Limb (tissue), 2 donors: ENCODE measurements at regions not wholly inside any gene's neighbourhood (a gene's known extent, or its start where the extent isn't known, plus 50 kb on each side); places are given as distances from the start of the nearest gene placed in this dataset.

ENCODE experiments used
- DNase-seq, 2 donors: peaks; one replicate each; pipeline ENCODE4 v3.0.0-alpha.2; 2016; ENCODE audit errors: extremely low spot score in 2 of 2

DNA sequence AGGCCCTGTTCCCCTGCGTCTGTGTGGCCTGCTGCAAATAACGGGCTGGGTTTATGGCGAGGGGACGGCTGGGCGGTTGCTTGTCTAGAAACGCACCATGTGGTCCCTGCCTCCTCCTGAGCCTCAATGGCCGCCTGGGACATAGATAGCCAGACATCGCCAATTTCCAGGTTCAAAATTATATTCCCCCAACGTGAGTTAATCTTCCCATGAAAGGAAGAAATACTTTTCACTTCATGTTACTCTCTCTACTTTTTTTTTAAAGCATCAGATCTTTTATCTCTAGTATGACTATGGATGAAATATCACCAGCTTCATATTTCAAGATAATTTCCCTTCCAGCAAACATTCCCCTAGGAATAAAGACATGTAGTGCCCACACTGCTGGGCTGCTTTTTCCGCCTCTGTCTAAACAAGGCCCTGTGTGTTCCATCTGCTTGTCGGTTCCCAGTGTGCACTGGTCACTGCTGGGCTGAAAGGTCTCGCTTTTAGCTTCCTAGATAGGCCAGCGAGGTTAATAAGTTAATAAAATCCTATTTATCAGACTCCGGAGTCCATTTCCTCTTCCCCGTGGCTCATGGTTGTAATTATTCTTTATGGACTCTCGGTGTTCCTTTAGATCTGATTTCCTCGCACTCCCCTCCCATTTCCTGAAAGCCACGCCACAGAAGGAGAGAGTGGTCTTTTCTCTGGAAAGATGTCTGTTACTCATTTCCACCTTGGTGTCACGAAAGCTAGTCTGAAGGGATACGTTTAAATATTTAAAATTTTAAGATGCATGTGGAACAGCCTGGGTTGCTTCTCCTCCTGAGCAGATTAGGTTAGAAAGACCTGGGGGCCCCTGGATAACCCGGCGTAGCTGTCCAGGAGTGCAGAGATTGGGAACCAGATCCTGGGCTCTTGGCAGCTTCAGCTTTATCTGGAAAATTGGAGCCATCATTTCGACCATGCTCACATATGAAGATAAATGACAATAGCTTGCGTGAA is 196.6 kb upstream of the COPS8 start:
- peak in 1 of 2 donors; percentile 56 for DNase-seq

- no peak for DNase-seq
These were observed 195.6 kb upstream of the COPS8 start for GRCh38 chr2:236889791-236890704.

DNA sequence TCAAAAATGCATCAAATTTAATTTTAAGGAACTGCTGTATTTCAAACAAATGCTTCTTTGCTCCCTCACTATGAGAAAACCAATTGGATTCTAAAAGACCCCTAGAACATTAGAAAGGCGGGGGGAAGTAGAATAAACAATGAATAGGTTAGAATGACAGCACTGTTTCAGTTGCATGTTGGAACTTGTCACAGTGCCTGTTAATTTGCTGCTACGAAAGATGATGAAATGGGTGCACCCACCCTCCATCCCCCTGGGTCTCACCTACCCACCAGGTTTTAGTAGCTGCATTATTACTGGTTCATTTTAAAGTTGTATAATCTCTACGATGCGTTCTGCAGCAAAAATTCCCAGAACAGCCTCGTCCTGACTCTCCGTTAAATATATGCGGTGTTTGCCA is 193.0 kb upstream of the COPS8 start:
- DNase-seq = no peak

GRCh38 chr2:236894791-236895190 is 190.9 kb upstream of the COPS8 start:
- DNase-seq = no peak

DNA sequence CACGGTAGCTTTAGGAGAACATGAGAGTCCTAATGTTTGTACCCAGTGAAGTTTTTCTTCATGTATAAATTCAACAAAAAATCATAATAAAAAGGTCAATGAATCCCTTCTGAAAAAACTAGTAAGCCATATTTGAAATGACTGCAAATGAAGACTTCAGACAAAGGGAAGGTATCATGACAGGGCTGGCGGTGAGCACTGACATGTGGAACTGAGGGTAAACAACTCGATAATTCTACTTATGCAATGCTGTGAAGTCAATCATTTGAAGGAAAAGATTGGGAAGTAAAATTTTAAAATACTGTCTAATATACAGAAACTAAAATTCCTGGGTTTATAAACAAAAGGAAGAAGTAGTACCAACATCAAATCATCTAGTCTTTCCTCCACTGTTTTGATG is 190.2 kb upstream of the COPS8 start:
- no peak for DNase-seq

- no peak for DNase-seq
These were observed 189.0 kb upstream of the COPS8 start for GRCh38 chr2:236896688-236897087.

GRCh38 chr2:236899146-236899545 is 186.5 kb upstream of the COPS8 start:
- DNase-seq = no peak

- no peak for DNase-seq
These were observed 185.6 kb upstream of the COPS8 start for GRCh38 chr2:236899950-236900640.

DNA sequence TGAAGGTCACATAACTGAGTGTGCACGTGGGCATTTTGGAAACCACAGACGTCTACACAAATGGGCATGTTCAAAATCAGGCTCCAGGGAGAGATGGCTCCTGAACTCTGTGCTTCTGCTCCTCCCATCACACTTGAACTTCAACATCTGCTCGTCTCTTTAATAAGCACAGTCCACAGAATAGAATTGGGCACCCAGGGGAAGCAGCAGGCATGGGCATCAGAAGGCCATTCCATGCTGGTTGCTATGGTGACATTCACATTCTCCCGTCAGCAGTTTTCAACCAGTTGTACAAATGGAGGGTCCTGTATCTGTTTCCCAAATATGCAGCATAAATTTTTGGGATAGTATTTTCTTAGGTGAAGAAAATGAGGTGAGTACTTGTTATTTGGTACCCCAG is 183.7 kb upstream of the COPS8 start:
- DNase-seq = no peak

DNA sequence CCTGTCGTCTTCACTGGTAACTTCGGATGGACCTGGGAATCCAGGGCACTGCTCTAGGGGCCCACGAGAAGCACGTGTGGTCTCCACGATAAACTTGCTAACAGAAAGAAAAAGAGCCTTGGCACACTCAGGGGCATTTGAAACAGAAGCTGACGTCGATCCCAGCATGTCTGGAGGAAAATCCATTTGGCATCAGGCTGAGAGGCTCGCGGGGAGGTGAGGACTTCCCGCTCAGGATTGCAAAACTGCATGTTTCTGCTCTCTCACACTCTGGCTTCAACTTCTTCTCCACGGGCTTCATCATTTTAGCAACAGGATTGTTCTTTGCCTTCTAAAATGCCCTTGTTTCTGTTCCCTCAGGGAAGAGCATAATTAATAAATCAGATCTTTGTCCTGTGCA is 181.7 kb upstream of the COPS8 start:
- no peak for DNase-seq

DNA sequence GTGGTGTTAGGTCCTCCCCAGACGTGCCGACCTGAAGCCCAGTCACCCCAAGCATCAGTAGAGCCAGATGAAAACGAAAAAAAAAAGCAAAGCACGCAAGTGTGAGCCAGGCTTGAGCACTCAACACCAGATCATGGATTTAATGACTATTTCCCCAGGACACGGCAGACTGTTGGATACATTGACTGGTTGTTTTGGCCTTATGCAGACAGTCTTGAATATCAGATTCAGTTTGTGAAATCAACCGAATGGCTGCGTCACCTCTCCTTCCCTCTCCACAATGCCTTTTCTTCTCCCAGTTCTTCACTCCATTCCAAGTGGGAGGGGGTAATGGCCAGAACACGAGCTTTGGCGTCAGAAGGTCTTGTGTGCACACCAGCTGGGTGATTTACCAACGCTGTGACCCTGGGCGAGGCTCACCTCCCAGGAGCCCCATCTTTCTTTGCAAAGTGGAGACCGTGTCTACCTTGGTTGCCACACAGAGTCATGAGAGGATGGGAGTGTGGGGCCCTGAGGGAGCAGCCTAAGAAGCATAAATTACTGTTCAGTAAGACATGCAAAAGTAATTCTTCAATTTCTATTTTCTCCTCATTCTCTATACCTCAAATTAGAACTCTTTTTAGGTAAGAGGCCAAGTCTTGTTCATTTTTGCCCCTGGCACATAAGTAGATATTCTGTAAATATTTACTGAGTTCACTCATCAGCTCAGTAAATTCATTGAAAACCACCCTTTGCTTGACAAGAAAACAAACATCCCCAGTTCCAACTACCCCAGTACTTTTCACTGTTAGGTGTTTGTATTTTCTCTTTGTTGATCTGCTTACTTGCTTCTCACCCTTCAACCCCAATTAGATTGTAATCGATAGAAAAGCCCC is 181.1 kb upstream of the COPS8 start:
- no peak for DNase-seq

DNA sequence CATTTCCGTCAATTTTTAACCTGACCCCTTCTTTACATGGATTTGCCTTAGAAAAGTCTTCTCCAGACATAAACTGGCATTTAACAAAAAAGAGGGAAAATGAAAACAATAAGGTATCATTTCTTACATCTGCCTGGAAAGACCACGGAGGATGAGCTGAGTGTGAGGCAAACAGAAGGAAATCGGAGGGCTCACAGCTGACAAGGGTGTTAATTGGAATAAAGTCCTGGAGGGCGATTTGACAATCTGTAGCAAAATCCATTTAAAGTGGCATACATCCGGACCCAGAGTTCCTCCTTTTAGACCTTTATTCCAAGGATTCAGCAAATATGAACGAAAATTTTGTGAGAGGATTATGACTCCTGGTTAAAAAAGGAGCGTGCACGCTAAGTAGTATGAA is 179.7 kb upstream of the COPS8 start:
- no peak for DNase-seq

- no peak for DNase-seq
These were observed 177.1 kb upstream of the COPS8 start for GRCh38 chr2:236908439-236909192.

DNA sequence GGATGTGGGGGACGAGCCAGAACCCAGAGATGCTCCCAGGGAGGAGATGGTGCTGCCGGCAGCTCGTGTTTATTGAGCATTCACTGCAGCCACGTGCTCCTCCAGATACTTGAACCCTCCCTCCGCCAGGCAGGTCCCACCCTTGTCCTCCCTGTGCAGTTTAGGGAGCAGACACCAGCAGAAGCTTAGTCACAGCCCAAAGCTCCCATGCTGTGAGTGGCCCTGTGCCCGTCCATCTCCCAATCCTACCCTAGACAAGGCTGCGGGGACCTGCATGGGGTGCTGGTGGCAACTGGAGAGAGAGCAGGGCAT is 176.5 kb upstream of the COPS8 start:
- DNase-seq = no peak

GRCh38 chr2:236909802-236910201 is 175.9 kb upstream of the COPS8 start:
- DNase-seq = no peak

GRCh38 chr2:236910781-236911495 is 174.8 kb upstream of the COPS8 start:
- peak in 1 of 2 donors; percentile 45 for DNase-seq

DNA sequence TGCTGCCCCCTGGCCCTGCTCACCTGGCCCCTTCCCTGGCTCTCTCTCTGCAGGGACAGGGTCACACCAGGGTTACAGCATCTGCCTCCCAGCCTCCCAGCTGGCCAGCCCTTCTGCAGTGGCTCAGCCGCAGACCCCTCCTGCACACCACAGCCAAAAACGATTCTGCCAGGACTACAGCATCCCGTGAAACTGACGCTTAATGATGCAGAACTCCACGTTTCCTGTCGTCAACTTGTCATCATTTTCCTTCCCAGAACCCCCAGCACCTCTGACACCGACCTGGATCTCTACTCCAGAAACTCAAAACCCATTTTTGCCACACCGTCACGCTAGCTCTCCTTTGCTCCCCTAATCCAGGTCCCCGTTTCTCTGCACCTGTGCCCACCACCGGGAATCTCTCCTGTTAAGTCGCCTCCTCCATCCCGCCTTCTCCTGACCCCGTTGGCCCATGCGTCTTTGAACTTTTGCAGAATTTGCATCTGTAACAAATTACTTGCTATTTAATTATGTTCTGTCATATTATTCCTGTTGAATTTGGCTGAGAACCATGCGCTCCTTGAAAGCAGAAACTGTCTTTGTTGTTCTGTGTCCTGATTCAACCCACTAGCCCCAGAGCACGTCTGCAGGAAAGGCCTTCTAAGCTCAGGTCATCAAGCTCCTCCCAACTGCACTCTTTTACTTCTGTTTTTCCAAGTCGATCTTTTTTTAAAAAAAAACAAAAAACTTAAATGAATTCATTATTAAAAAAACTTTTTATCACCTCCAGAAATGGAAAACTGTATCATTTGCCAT is 173.2 kb upstream of the COPS8 start:
- no peak for DNase-seq

GRCh38 chr2:236915186-236915585 is 170.5 kb upstream of the COPS8 start:
- DNase-seq = no peak

DNA sequence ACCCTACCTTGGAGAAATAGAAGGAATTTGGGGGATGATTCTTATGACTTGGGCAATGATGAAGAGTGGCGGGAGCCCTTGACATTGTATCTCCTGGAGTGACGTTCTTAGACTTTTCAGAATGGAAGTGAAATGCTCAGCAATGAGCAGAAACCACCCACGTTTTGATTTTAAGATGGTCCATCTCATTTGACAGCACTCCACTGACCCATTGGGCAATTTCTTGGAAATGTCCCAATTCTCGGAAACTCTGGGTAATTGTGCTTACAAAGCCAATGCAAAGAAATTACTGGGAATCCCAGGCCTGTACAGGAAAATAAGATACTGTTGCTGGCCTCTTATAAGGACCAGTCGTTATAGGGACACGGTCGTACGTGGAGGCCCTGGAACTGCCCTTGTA is 170.0 kb upstream of the COPS8 start:
- no peak for DNase-seq
